HG03460 (cell line): ENCODE measurements at regions not wholly inside any gene's neighbourhood (a gene's known extent, or its start where the extent isn't known, plus 50 kb on each side); places are given as distances from the start of the nearest gene placed in this dataset.
"Not testable (repeated sequence)": the region's sequence is repeated elsewhere in the genome, so short reads cannot be mapped to it uniquely, and the experiment has no call there.

Experiments used
- ATAC-seq: cut with Tn5 transposase; IDR thresholded peaks from one replicate; pipeline ENCODE4 v1.9.1; 2021; ENCODE audit not compliant: unreplicated experiment

DNA sequence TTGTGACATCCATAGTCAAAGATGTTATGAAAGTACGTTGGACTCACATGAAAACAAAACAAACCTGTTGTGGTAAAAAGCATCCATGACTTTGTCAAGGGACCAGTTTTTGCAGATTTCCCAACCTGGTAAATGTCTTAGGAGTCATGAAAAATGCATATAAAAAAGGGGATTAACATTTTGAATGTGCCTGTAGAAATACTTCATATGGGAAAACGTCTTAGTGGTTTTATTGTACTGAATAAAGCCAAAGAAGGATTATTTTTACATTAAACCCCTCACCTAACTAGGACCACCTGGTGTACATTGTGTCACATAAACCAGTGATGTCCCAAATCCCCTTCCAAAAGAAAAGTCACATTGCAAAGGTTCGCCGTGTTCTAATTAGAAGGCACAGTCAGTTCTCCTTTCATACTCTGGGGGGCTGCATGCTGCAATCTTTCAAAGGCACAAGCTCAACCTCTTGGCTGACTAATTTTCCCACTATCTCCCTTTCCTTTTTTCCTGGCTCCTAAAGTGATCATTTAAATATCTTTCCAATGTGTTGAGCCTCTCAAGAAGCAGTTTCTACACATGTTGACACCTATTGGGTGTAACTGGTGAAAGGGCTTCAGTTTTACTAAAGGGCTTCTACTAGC is 119.8 kb upstream of the SPAG17 start:
- no peak for ATAC-seq

DNA sequence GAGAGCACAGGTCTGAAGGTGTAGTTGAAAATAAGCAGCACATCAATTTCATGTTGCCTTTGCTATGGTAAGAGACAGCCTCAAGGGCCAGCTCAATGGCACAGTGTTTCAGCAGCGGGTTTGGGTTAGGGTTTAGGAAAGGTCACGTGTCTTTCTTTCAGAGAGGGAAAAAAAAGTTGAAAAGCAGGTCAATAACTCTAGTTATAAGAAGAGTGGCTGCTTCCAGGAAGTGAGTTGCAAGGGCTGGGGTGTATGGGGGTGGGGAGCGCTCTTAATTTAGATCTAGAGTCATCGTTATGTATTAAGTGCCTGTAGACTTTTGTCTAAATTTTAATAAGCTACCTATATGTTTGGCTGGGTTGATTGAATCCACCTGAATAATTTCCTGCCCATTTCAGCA is 118.5 kb upstream of the SPAG17 start:
- no peak for ATAC-seq

DNA sequence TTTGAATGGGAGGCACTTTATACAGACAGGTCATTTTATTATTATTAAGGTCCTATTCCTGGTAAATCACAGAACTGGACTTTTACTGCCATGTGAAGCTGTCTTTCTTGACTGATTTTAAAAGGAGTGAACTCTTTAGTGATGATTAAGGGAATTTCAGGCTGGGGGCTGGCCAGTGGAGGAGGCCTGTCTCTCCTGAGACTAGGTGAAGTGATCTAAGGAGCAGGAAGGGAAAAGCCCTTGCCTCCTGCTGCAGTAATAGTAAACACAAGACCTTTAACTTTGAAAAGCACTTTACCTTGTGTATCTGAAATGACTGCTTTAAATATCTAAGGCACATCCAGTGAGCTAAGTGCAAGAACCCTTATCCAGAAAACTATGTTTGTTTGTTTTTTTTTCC is 118.0 kb upstream of the SPAG17 start:
- ATAC-seq = no peak

DNA sequence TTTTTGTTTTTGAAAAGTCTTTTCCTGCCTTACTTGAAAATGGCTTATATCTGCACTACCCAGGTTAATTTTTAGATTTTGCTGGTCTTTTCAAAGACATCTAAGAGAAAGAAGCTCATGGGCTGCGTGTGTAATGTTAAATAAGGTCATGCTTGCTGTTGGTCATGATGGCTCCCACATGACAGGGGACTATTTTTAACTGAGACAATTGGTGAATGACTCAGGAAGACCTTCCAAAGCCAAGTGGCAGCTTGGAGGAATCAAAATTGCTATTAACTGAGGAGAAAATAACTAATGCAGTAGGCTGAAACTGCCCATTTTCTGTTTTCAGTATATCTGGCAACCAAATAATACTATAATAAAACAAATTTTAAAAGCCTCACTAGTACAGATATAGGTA is 117.1 kb upstream of the SPAG17 start:
- ATAC-seq = no peak

DNA sequence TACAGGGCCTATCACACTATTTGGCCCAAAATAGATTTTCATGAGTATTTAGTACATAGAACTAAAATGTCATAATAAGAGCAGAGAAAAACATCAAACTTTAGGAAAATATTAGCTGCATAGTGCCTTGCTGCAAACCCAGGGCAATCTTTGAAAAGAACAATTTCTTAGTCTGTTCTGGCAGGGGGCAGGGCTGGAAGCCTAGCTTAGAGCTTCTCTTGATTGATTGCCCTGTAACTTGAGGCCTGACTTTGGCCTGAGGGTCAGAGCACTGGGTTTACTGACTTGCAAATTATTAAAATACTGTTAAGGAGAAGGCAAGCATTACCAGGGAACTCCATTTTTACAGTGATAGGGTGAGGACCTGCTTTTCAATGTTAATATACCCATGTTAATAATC is 115.8 kb upstream of the SPAG17 start:
- ATAC-seq = no peak

DNA sequence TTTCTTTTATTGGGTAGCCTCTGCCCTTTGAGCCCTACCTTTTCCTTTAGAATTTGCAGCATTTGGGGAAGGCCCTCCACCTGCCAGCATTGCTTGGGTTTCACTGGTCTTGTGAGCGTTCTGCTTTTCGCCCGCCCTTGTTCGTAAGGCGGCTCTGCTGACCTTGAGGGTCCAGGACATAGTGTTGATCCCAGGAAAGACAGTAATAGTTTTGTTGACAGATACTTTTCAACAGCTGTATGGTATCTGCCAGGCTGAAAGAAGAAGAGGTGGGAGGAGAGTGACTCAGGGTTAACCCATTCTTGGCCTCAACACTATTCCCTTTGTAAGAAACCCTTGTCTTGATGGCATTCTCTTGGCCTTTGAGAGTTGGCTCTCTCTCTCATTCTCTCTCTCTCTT is 113.4 kb upstream of the SPAG17 start:
- ATAC-seq = no peak

DNA sequence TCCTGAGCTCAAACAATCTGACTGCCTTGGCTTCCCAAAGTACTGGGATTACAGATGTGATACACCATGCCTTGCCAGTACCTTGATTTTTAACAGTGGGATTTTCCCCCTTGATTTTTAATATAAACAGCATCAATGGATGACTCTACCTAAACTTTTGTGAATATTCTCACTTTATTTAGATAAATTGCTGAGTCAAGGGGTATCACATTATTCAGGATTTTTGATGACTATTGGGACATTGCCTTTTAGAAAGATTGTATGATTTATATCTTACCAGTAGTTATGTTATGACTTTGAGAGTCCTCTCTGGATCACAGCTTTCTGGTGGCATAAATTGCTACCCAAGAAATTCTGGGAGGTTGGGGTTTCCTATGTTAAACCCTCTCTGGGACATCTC is 112.5 kb upstream of the SPAG17 start:
- ATAC-seq = no peak

DNA sequence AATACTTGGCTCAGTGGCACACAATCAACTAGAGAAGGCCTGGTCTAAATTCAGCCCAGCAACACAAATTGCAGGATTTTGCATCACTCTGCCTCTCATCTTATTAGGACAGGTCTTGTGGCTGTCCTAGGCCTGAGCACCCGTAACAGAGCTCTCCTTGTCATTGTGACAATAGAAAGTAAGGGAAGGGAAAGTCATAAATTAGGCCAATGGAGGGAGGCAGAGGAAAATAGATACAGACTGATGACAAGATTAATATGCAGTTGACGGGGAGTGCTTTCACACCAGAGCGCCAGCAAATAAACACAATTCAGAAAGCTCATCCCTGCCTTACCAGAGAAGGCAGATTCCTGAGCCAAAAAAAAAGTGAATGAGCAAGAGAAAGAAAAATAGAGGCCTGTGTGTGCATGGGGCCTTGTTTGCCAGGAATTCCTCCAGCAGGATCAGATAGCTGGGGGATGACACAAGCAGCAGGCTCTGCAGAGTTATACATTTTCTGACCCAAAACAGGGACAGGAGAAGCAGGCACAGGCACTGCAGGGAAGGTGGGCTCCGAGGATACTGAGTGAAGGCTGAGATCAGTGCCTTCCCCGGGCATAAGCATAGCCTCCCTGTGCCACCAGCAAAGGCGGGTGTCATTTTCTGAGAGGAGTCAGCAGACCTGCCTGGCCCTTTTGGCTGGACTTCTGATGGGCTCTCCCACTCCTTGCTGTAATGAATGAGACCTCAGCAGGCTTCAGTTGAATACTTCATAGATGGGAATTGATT is 110.0 kb upstream of the SPAG17 start:
- no peak for ATAC-seq

DNA sequence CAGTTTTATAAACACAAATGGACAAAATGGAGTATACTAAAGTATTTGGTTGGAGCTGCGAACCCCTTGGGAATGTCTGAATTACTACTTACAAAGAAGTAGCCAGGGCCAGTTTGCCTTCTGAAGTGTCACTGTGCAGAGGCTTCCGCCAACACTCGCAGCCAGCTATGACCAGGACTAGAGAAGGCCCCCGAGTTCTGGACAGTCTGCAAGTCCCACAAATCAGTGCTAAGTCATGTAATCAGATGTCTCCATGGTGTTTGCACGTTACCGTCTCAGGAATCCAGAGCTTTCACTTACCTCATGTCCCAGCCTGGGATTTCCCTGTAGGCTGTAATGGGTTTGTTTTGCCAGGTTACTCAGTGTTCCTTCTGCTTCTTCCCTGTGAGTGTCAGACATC is 106.6 kb upstream of the SPAG17 start:
- no peak for ATAC-seq

DNA sequence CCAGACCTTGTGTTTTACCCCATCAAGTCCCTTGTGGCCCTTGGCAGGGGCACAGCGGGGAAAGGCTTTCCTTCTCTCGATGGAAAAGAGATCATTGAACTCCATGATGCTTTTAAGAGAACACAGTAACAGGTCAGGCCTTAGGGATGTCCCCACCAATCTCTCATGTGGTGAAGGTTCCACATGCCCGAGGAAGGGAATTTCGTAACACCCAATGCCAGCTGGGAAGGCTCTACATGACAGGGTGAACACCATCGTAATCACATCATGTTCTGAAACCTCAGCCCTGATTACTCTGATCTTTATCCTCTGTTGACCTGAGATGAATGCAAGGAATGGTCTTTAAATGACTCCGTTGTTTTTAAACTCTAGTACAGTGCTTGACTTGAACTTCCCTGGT is 105.5 kb upstream of the SPAG17 start:
- no peak for ATAC-seq

DNA sequence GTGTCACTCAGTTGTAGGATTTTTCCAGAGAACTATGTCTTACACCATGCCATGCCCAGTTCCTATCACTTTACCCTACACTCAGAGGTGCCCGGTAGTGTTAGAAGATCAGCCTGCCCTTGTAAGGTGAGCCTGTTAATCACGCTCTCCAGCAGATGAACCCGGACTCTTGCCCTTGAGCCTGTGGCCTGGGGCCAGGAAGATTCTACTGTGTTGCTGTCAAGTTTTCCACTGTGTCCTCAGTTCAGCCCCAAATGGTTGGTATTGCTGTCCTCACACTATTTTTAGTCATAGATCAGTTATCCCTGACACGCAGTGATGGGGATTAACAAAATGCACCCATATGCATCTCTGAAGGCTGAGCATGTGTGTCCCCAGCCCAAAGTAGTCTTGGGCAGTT is 105.0 kb upstream of the SPAG17 start:
- ATAC-seq = no peak

DNA sequence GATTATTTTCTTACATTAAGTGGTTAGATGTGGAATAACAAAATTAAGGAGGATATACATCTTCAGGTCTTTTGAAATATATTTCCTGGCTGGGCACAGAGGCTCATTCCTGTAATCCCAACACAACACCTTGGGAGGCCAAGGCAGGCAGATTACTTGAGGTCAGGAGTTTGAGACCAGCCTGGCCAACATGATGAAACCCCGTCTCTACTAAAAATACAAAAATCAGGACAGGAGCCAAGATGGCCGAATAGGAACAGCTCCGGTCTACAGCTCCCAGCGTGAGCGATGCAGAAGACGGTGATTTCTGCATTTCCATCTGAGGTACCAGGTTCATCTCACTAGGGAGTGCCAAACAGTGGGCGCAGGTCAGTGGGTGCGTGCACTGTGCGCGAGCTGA is 95.6 kb upstream of the SPAG17 start:
- not testable (repeated sequence) for ATAC-seq

DNA sequence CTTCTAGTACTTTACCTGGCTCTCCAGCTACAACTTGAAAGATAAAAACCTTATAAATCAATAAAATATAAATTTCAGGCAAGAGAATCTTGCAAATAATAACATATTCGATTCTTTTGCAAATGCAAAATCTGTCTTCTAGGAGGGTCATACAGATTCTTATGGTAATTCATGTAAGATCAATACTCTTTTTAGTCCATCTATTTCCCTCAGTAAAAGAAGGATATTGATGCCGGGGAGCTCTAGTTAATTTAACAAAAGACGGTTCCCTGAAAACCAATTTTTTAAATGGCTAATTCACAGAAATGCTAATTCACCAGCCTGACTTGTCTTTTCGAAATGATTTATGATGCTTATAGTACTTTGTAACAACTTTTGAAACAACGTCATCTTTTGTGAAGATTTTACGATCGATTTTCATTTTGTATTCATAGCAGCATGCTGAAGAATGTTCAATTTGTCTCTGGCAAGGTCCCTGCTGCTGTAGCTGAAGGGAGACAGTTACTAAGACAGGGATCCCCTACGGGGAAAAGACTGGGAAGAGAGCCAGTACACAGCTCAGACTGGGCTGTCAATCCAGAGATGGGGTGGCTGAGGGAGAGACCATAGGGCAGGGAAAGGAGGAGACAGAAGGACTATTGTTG is 90.6 kb upstream of the SPAG17 start:
- no peak for ATAC-seq

DNA sequence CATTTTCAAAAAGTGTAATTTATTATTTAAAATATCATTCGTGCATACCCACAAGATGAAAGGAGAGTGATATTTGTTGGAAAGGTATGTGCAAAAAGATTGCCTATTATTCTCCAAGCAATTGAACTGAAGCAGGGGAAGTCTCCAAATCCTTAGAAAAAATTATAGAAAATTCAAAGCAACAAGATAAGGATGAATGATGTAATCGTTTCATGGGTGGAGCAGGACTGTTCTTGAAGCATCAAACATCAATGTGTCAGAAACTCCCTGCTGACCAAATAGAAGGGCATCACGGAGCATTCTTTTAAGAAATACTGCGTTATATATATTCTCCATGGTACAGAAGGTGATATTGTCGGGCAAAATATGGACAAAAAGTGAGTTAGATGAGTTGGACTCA is 87.9 kb upstream of the SPAG17 start:
- no peak for ATAC-seq

DNA sequence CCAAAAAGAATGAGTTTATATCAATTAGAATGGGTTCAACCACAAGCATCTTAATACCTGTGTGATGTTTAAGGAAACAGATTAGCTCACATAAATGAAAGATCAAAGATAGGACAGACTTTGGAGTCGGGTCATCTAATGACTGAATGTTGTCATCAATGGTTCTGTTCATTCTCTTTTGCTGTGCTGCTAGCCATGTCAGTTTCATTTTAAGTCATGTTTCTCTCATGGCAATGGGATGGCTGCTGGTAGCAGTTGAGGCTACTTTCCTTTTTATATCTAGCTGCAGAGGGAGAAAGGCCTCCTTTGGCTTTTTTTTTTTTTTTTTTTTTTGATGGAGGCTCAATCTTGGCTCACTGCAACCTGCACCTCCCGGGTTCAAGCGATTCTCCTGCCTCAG is 86.9 kb upstream of the SPAG17 start:
- ATAC-seq = no peak

DNA sequence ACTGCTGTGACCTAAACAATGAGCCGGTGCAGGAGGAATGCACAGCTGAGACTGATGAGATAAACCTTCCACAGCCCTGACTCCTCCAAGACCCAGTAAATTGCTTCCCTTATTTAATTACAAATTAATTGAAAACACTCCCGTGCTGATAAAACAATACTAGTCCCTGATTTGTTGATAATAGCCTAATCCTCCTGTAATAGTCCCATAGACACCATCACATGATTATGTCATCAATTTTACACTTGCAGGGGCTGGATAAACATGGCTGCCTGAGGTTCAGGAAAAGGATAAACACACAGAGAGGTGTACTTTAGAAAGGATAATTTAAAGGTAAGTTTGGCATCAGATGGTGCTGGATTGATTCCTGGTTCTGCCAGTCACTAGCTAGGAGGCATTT is 84.6 kb upstream of the SPAG17 start:
- ATAC-seq = no peak

DNA sequence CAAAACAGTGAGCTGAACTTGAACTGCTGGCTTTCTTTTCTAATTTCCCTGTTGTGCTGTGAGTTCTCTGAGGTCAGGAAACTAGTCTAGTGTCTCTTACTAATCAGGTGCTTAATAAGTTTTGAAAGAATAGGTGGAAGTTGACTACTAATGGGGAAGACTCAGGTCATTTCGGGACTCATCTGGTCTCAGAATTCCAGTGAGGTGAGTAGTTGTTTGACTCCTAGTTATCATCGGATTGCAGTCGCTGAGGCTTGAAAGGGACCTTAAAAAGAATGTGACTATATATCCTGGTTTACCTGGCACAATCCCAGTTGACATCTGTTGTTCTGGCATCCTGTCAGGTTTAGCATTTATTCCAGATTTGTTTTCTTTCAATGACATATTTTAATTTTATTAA is 81.4 kb upstream of the SPAG17 start:
- ATAC-seq = no peak

DNA sequence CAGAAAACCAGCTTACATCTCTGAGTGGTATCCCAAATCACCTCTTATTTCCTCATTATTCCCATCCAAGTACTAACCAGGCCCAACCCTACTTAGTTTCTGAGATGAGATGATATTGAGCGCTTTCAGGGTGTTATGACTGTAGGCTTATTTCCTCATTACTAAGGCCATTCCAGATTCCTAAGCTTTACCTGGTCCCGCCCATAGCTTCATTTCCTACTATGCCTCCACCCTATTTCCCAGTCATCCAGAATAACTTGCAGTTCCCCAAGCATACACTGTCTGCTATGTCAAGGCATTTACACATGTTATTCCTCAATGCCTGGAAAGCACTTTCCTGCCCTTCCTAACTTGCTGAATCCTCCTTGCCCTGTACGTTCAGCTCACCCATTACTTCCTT is 79.3 kb upstream of the SPAG17 start:
- ATAC-seq = no peak

DNA sequence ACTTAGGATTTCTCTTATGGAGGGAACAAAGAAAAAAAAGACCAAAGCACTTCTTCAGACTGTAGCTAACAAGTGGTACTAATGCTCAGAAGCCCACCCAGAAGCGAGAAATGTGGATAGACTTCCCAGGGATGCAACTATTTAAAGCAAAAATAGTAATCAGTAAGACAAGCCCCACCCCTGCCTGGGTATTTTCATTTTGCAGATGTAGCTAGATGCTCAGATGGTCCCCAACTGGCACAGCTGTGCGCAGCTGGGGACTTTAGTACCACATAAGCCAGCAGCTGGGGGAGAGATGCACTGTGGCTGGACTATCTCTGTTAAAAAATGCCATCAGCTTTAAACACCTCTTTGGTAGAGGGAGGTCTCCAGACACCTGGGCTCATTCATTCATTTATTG is 77.8 kb upstream of the SPAG17 start:
- ATAC-seq = no peak

DNA sequence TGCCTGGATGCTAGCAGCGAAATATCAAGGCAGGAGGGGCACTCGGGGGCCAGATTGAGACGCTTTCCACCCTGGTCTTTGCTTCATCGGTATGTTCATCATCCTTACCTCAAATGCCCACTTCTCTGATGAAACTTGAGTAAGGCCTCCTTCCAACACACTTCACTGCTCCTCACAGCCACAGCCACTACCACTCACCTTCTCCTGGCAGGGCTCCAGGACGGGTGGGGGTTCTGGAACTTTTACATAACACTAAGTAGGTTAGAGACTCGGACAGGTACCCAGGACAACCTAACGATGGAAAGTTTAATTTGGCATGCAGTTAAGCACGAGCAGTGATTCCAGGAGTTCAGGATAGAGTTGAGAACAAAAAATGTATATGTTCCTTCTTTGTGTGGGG is 73.9 kb upstream of the SPAG17 start:
- no peak for ATAC-seq

DNA sequence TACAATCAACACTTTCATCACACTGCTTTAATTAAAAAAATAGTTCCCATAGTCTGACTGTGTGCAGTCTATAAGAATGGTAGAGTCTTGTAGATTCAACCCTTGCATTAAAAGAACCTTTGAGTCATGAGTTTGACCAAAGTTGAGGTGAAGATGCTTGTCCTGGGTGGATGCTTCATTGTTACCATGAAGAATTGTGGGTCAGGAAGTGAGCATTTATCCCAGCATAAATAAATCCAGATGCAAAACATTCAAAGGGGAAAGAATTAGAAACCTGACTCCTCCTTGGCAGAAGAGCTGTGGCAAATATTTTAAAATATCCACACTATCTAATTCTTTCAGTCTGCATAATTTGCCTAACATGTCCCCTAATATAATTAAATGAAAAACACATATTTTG is 72.9 kb upstream of the SPAG17 start:
- ATAC-seq = no peak
